GM12873 (cell line): ENCODE measurements at regions not wholly inside any gene's neighbourhood (a gene's known extent, or its start where the extent isn't known, plus 50 kb on each side); places are given as distances from the start of the nearest gene placed in this dataset.

Experiments
- TF ChIP-seq, protein P1 (sequence below): IDR thresholded peaks from 2 replicates; pipeline ENCODE4 v1.5.1; 2012; ENCODE audit warnings: low read depth, mild to moderate bottlenecking, moderate library complexity, low read length, control low read depth; ENCODE audit not compliant: insufficient read depth; ENCODE audit errors: missing control alignments

DNA sequence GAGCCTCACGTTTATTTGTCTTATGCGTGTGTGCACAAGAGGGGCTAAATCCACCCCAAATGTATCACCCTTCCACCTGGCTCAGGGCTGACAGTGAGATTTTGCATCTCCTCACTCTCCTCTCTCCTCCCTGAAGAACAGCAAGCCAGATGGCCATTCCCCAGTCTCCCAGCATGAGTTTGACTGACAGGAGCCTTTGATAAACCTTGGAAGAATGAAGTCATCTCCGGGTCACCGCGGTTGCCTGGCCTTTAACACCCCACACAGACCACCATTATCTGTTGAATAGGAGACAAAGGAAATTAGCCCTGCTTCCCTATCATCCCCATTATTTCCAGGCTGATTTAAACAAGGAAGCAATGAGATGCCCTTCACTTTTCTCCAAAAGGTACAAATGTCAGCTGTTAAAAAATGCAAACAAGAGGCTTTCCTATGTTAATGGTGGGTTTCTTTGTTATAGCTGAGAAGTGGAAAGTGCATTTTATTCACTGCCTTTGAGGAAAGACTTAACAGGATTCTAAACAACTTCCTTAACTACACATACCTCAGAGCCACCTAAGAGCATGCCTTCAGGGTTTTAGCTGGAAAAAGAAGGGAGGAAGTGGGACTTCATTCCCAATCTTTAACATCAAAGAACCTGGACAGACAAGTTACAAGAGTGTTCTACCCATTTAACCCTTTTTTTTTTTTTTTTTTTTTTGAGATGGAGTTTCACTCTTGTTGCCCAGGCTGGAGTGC, 524.8 kb upstream of the ID4 start:
- TF ChIP-seq, protein P1, sequence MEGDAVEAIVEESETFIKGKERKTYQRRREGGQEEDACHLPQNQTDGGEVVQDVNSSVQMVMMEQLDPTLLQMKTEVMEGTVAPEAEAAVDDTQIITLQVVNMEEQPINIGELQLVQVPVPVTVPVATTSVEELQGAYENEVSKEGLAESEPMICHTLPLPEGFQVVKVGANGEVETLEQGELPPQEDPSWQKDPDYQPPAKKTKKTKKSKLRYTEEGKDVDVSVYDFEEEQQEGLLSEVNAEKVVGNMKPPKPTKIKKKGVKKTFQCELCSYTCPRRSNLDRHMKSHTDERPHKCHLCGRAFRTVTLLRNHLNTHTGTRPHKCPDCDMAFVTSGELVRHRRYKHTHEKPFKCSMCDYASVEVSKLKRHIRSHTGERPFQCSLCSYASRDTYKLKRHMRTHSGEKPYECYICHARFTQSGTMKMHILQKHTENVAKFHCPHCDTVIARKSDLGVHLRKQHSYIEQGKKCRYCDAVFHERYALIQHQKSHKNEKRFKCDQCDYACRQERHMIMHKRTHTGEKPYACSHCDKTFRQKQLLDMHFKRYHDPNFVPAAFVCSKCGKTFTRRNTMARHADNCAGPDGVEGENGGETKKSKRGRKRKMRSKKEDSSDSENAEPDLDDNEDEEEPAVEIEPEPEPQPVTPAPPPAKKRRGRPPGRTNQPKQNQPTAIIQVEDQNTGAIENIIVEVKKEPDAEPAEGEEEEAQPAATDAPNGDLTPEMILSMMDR = no peak

DNA sequence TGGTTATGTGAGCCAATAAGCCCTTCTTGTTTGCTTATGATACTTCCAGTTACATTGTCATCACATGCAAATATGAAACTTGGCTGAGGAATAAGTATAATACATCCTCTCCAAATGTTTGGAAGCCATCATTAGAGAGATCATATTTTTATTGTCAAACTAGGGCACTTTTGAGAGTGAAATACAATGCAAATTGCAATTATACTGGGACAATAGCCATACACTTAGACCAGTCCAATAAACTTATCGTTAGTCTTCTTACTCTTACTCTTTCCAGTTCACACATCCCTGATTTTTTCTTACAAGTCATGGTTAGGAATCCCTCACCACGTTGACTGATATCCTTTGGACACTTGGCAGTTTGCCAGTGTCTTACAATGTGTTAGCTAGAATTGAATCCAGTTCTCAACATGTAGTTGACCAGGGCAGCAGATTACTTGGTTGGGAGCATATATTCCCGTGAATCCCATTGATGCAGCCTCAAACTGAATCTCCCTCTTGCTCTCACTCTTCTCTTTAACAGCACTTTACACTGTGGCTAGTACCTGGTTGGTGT, 519.7 kb upstream of the ID4 start:
- TF ChIP-seq, protein P1 = no peak

GRCh38 chr6:19319005-19319404, 518.2 kb upstream of the ID4 start:
- TF ChIP-seq, protein P1 = no peak

- TF ChIP-seq, protein P1 = no peak
Observed at GRCh38 chr6:19320111-19320581, 517.0 kb upstream of the ID4 start.

DNA sequence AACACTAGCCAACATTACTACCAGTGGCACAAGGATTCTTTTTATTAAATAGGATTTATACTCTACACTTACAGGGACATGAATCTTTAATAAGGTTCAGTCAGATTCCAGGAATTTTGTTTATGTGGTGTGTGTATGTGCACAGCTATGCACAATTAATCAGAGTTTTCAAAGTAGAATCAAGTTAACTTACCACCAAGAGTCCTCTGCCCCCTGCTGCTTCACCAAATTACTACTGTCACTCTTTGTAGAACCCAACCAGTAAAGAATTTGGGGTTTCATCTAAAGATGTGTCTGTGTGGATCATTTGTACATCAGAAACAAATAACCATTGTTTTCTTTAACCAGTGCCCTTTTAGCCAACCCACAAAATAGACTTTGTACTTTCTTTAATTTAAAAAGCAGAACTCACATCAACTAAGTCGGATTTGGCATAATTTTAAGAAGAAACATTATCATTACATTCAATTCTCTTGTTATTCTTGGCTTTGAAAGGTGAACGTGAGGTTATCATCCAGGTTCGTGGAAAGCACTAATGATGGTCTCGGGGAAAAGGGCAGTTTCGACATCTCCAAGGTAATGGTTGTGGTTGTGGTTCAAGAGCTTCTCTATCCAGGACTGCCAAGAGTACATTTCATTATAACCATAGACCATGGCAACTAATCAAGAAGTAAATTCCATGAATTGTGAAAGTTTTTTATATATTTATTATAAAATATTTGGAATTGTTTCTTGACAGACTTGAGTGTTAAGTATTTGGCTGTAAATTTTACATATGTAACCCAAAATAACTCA, 514.3 kb upstream of the ID4 start:
- TF ChIP-seq, protein P1 = no peak

DNA sequence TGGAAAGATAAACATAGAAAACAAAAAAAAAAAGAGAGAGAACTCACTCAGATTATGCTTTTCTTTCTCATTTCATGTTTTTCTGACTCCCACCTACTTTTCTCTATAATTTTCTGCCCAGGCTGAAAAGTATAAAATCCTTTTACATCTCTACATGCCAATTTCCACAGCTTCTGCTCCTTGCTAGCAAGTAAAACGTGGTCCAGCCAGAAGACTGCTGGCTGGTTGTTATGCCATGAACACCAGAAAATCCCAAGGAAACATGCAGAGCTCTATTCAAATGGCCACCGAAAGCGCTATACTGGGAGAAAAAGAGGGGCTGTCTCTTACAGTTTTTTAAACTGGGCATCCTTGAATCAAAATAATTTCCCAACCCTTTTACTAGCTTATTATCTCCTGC, 512.8 kb upstream of the ID4 start:
- TF ChIP-seq, protein P1 = no peak

DNA sequence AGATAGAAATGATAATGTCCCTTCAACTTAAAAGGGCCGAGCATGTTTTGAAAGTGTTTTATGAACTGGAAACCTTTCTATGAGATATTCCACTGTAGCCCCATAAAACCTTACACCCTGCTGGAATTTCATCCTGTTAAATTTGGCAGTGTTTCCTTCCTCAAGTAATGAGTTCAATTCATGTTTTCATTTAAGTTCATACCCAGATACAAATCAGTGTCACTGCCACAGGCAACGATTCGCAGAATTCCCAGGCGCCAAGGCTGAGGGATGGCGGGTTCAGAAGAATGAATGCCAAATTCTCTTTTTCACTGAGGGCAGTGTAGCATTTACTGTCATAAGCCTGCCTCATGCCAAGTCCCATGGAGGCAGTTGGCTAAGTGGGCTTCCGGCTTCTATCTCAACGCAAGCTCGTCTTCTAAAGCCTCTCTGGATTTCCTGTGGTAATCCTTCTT, 511.8 kb upstream of the ID4 start:
- TF ChIP-seq, protein P1 = no peak
